ENCODE measurements at regions not wholly inside any gene's neighbourhood (a gene's known extent, or its start where the extent isn't known, plus 50 kb on each side); places are given as distances from the start of the nearest gene placed in this dataset.
"Not testable (repeated sequence)": the region's sequence is repeated elsewhere in the genome, so short reads cannot be mapped to it uniquely, and the experiment has no call there.

DNA sequence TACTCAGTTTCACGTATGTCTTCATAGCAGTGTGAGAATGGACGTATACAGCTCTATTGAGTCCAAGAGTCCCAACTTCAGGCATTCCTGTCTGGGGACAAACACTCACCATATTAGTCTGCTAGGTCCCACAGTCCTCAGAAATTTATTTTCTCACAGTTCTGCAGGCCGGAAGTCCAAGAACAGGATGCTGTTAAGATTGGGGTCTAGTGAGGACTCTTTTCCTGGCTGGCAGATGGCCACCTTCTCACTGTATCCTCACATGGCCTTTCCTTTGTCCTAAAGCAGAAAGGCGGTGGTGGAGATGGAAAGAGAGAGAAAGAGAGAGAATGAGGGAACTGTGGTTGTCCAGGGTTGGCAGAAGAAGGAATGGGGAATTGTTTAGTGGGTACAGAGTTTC lies 82.0 kb upstream of the PRKX start:
- TF ChIP-seq, protein P1, sequence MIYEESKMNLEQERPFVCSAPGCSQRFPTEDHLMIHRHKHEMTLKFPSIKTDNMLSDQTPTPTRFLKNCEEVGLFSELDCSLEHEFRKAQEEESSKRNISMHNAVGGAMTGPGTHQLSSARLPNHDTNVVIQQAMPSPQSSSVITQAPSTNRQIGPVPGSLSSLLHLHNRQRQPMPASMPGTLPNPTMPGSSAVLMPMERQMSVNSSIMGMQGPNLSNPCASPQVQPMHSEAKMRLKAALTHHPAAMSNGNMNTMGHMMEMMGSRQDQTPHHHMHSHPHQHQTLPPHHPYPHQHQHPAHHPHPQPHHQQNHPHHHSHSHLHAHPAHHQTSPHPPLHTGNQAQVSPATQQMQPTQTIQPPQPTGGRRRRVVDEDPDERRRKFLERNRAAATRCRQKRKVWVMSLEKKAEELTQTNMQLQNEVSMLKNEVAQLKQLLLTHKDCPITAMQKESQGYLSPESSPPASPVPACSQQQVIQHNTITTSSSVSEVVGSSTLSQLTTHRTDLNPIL (CRISPR knock-in tag; IDR thresholded peaks at IDR 0.05; ENCODE audit: low read depth), result not testable (repeated sequence)
- TF ChIP-seq ZFP3, ZC3H10, ZNF8 (CRISPR knock-in tag; IDR thresholded peaks at IDR 0.05): not testable (repeated sequence)
